ENCODE measurements at regions not wholly inside any gene's neighbourhood (a gene's known extent, or its start where the extent isn't known, plus 50 kb on each side); places are given as distances from the start of the nearest gene placed in this dataset.

- no peak for DNase-seq
Measured at GRCh38 chr4:121517241-121517640, 136.4 kb upstream of the QRFPR start.

GRCh38 chr4:121514443-121514842 lies 133.6 kb upstream of the QRFPR start:
- no peak for DNase-seq

- no peak for DNase-seq
Measured at GRCh38 chr4:121510341-121510874, 129.6 kb upstream of the QRFPR start.

- DNase-seq = no peak
Measured at GRCh38 chr4:121485190-121485804, 104.5 kb upstream of the QRFPR start.

GRCh38 chr4:121484633-121485032 lies 103.8 kb upstream of the QRFPR start:
- peak; percentile 17 to 32 for DNase-seq

- DNase-seq = no peak
Measured at GRCh38 chr4:121479808-121480207, 99.0 kb upstream of the QRFPR start.

- DNase-seq = no peak
Measured at GRCh38 chr4:121477480-121477879, 96.7 kb upstream of the QRFPR start.

- DNase-seq = no peak
Measured at GRCh38 chr4:121477079-121477478, 96.3 kb upstream of the QRFPR start.

GRCh38 chr4:121472937-121473721 lies 92.3 kb upstream of the QRFPR start:
- DNase-seq = no peak

GRCh38 chr4:121464854-121465253 lies 84.0 kb upstream of the QRFPR start:
- no peak for DNase-seq

- peak; percentile 52 to 55 for DNase-seq
Measured at GRCh38 chr4:121462660-121463261, 81.9 kb upstream of the QRFPR start.

- DNase-seq = no peak
Measured at GRCh38 chr4:121459026-121459425, 78.2 kb upstream of the QRFPR start.

GRCh38 chr4:121457278-121457875 lies 76.6 kb upstream of the QRFPR start:
- no peak for DNase-seq

GRCh38 chr4:121455285-121455684 lies 74.5 kb upstream of the QRFPR start:
- DNase-seq = no peak

- DNase-seq = no peak
Measured at GRCh38 chr4:121454251-121454979, 73.6 kb upstream of the QRFPR start.

GRCh38 chr4:121451310-121451709 lies 70.5 kb upstream of the QRFPR start:
- DNase-seq = no peak

GRCh38 chr4:121449416-121449815 lies 68.6 kb upstream of the QRFPR start:
- DNase-seq = no peak

GRCh38 chr4:121448231-121448630 lies 67.4 kb upstream of the QRFPR start:
- no peak for DNase-seq

GRCh38 chr4:121439669-121440068 lies 58.9 kb upstream of the QRFPR start:
- no peak for DNase-seq

Data from AML-193 (cell line).